ENCODE measurements at regions not wholly inside any gene's neighbourhood (a gene's known extent, or its start where the extent isn't known, plus 50 kb on each side); places are given as distances from the start of the nearest gene placed in this dataset.

- Histone ChIP-seq H3K4me1 (ENCODE audit: insufficient read depth, low read length, poor library complexity, severe bottlenecking) (no peaks in the 10 kb centered on the region), H3K9me3 (ENCODE audit: low read depth, low read length, poor library complexity, severe bottlenecking) (no peaks in the 10 kb centered on the region), H3K36me3 (ENCODE audit: insufficient read depth, low read length, poor library complexity, severe bottlenecking) (no peaks in the 10 kb centered on the region), H3K27me3 (replicated peaks; ENCODE audit: insufficient read depth, low read depth, low read length, poor library complexity) (peaks cover 38% of the 10 kb centered on the region), H3K27ac (ENCODE audit: low read depth, low read length, poor library complexity, severe bottlenecking) (no peak overlapping the region), H3K4me3 (ENCODE audit: low read depth, low read length, poor library complexity, severe bottlenecking) (no peak overlapping the region)
- POLR2A ChIA-PET (ENCODE audit: low non-redundant PET), result no interaction called here
- no peak for DNase-seq (ENCODE audit: low spot score)
- TF ChIP-seq CTCF (conservative IDR thresholded peaks at IDR 0.05; ENCODE audit: low read depth, low read length) (no peak), EZH2 (IDR thresholded peaks at IDR 0.05; ENCODE audit: borderline replicate concordance, low read depth, low read length, poor library complexity, severe bottlenecking) (no peak)
- CTCF ChIA-PET, result no interaction called here
- BruUV-seq (replicated peaks), result no TSS peak
- intact Hi-C loops (cut with micrococcal nuclease; ENCODE audit: unreplicated experiment), result loop anchor here (10.0 kb wide), 1 partner anchor 403 kb away; no protein-coding TSS in a partner anchor
These were observed 147.1 kb upstream of the PRSS1 start for GRCh38 chr7:142602183-142602582.

- ChIA-PET CTCF (no interaction called here), POLR2A (ENCODE audit: low non-redundant PET) (no interaction called here)
- H3K4me3 ChIP-seq (ENCODE audit: low read depth, low read length, poor library complexity, severe bottlenecking), result no peak overlapping the region
- DNase-seq (ENCODE audit: low spot score), result no peak
- H3K27me3 ChIP-seq (replicated peaks; ENCODE audit: insufficient read depth, low read depth, low read length, poor library complexity), result peaks cover 55% of the 10 kb centered on the region
- no peak overlapping the region for H3K27ac ChIP-seq (ENCODE audit: low read depth, low read length, poor library complexity, severe bottlenecking)
- H3K9me3 ChIP-seq (ENCODE audit: low read depth, low read length, poor library complexity, severe bottlenecking), result no peaks in the 10 kb centered on the region
- TF ChIP-seq CTCF (conservative IDR thresholded peaks at IDR 0.05; ENCODE audit: low read depth, low read length), result no peak
- no peak for TF ChIP-seq EZH2 (IDR thresholded peaks at IDR 0.05; ENCODE audit: borderline replicate concordance, low read depth, low read length, poor library complexity, severe bottlenecking)
- no peaks in the 10 kb centered on the region for H3K4me1 ChIP-seq (ENCODE audit: insufficient read depth, low read length, poor library complexity, severe bottlenecking)
- H3K36me3 ChIP-seq (ENCODE audit: insufficient read depth, low read length, poor library complexity, severe bottlenecking), result no peaks in the 10 kb centered on the region
- BruUV-seq (replicated peaks), result no TSS peak
- intact Hi-C loops (cut with micrococcal nuclease; ENCODE audit: unreplicated experiment), result no loop called here
These were observed 151.0 kb upstream of the PRSS1 start for GRCh38 chr7:142598297-142598696.

- peaks cover 55% of the 10 kb centered on the region for H3K27me3 ChIP-seq (replicated peaks; ENCODE audit: insufficient read depth, low read depth, low read length, poor library complexity)
- no peak for TF ChIP-seq CTCF (conservative IDR thresholded peaks at IDR 0.05; ENCODE audit: low read depth, low read length)
- TF ChIP-seq EZH2 (IDR thresholded peaks at IDR 0.05; ENCODE audit: borderline replicate concordance, low read depth, low read length, poor library complexity, severe bottlenecking), result no peak
- no peak overlapping the region for H3K4me3 ChIP-seq (ENCODE audit: low read depth, low read length, poor library complexity, severe bottlenecking)
- intact Hi-C loops (cut with micrococcal nuclease; ENCODE audit: unreplicated experiment), result no loop called here
- H3K9me3 ChIP-seq (ENCODE audit: low read depth, low read length, poor library complexity, severe bottlenecking), result no peaks in the 10 kb centered on the region
- DNase-seq (ENCODE audit: low spot score), result no peak
- H3K27ac ChIP-seq (ENCODE audit: low read depth, low read length, poor library complexity, severe bottlenecking), result no peak overlapping the region
- no peaks in the 10 kb centered on the region for H3K36me3 ChIP-seq (ENCODE audit: insufficient read depth, low read length, poor library complexity, severe bottlenecking)
- ChIA-PET POLR2A (ENCODE audit: low non-redundant PET) (no interaction called here), CTCF (no interaction called here)
- no TSS peak for BruUV-seq (replicated peaks)
- H3K4me1 ChIP-seq (ENCODE audit: insufficient read depth, low read length, poor library complexity, severe bottlenecking), result no peaks in the 10 kb centered on the region
These were observed 151.7 kb upstream of the PRSS1 start for GRCh38 chr7:142597547-142597946.
